LNCAP (cell line): ENCODE measurements at regions not wholly inside any gene's neighbourhood (a gene's known extent, or its start where the extent isn't known, plus 50 kb on each side); places are given as distances from the start of the nearest gene placed in this dataset.

Experiments
- CTCF ChIP-seq: fragments of 450-650 bp; IDR thresholded peaks from 2 replicates; pipeline ENCODE4 v1.5.1; 2017; ENCODE audit warnings: mild to moderate bottlenecking

GRCh38 chr1:97010566-97011264 lies 289.1 kb downstream of the PTBP2 start:
- no peak for TF ChIP-seq CTCF

GRCh38 chr1:97013136-97013535 lies 291.6 kb downstream of the PTBP2 start:
- TF ChIP-seq CTCF = no peak

- no peak for TF ChIP-seq CTCF
Measured at GRCh38 chr1:97013941-97014340, 292.4 kb downstream of the PTBP2 start.

GRCh38 chr1:97014426-97014825 lies 292.8 kb downstream of the PTBP2 start:
- TF ChIP-seq CTCF = no peak

- no peak; the same call in 1 of the 2 replicates for TF ChIP-seq CTCF
Measured at GRCh38 chr1:97017895-97018294, 296.3 kb downstream of the PTBP2 start.
